GM18517 (cell line): ENCODE measurements at regions not wholly inside any gene's neighbourhood (a gene's known extent, or its start where the extent isn't known, plus 50 kb on each side); places are given as distances from the start of the nearest gene placed in this dataset.

Experiments used
- ATAC-seq: cut with Tn5 transposase; IDR thresholded peaks from one replicate; pipeline ENCODE4 v1.9.1; 2021; ENCODE audit warnings: mild to moderate bottlenecking, moderate library complexity; ENCODE audit not compliant: unreplicated experiment

DNA sequence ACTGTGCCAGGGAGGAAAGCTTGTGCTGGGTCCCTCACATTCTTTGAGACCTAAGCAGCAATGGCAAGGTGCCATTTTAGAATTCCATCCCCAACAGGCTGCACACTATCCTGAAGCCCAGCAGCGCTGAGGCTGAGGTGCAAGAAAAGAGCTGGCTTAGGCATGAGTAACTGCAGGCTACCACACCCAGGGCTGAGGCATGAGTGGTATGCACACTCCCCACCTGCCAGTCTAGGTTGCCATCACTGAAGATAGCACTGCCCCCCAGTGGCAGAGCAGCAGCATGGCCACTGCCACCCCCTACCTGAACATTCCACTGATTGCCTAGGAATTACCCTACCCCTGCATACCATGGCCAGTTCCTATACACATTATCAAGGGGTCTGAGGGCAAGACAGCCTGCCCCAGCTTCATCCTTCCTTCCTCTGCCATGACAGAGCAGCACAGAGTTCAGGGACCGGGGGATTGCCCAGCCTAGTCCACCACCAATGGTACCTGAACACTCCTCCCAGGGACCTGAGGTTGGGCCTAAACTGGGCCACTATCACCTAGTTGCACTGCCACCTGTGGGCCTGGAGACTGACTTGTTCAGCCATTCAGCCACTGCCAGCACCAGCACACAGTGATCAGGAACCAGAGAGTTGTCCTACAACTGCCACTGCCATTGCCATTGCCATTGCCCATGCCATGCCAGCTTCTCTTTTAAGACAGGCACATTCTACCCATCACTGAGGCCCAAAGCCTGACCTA lies 129.8 kb downstream of the SATB1 start:
- peak; percentile 95 for ATAC-seq

DNA sequence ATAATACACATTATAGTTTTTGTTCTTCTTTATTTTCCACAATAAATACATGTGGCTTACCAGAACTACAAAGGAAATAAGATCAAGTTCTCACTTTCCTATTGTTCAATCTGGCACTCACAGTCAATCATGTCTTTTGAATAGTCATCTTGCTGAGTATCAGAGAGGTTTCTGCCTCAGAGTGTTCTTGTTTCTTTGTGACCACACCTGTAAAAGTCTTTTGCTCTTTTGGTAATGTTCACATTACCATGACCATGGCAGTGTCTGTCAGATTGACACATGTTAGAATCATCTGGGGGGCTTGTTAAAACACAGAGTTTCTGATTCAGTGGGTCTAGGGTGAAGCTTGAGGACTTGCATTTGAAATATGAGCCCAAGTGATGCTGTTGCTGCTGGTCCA lies 135.0 kb downstream of the SATB1 start:
- no peak for ATAC-seq

DNA sequence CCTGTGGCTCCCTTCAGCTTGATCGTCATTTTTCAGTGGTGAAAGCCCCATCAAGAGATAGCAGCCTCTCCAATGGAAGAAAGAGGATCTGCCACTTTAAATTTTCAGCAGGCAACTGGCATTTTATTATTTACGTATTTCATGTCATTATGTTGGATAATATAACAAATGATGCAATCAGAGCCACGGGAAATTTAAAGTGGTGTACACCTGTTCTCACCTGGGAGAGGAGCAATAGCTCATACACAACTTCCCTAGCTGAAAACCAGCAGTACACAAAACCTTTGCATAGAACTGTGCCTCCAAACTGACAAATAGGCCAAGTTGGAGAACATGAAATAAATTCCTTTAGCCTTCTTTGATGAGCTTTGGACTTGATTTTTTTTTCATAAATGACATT lies 136.9 kb downstream of the SATB1 start:
- no peak for ATAC-seq

DNA sequence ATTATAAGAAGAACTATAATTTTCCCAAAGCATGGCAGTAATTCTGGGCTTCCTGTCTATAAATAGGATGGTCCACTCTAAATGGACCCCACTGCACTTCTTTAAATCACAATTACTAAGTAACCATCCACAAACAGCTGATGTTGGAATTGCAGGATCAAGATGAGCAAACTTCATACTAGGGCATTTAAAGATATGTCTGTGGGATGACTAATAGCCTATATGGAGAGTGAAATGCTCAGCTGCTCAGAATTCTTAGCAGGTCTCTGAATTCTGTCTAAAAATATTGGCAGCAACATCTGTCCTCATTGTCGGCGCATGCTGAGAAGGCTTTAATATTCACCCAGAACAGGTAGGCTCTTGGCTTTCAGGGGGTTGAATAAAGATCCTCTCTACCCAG lies 140.4 kb downstream of the SATB1 start:
- ATAC-seq, result no peak

DNA sequence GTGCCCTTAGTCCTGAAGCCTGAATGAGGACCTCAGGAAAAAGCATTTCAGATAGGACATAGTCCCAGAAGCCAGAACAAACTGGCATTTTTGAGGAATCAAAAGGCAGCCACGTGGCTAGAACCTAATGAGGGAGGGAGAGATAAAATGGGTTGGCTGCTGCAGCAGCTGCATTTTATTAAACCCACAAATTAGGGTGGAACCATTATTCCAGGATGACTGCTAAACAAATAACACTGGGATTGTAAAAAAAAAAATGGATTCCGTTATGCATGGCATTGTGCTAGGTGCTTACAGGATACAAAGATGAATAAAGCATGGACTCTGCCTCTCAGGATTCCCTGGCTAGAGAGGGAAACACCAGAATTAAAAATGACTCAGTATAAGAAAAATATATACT lies 141.5 kb downstream of the SATB1 start:
- ATAC-seq, result no peak

DNA sequence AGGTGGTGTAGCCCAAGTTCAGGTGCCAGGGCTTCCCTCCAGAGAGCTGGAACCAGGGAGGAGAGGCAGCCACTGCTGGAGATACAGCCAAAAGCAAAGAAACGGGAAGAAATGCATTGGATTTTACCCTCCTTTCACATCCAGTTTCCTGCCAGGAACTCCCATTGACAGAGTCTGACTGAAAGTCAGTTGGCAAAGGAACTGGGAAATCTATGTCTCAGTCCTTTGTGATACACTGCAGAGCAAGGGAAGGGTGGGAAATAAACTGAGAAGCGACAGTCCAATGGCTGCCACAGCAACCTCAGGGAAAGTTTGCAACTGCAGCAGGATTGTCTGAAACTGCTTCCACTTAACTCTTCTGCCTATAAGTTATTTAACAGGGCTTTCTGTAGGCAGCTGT lies 142.6 kb downstream of the SATB1 start:
- ATAC-seq, result no peak

DNA sequence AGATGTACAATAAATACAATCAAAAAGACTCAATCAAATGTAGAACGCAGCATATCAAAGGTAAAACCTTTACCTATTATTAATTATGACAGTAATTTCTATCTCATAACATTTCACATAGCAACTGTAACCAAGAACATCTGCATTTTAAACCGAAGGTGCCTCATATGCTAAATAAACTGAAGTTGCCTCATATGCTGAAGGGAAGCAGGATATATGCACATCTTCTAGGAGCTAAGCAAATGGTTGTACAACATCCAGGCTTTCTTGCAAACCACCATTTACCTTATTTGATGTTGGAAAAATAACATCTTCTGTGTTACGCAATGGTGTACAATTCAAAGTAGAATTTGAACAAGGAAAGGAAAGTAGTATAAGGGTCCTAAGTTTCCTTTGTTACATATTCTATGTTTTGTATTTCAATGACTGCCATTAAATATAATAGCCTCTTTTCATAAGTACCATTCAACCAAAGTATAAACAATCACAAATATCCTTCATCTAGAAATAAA lies 145.9 kb downstream of the SATB1 start:
- no peak for ATAC-seq

DNA sequence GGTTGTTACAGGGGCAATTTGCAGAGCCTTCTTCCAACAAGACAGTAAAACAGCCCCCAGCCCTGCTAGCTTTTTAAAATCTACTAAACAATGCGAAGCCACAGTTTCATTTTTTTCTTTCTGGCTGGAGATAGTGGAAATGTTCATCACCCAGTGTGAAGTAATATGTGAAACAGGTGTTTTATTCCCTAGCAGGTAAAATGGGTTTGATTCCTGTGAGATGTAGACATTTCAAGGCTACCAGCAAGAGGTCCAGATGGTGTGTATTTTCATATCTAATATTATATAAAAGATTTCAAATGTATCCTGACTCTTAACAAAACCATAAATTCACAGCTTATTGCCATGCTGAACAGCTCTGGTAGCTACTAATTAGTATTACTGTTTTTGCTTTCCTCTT lies 160.3 kb downstream of the SATB1 start:
- no peak for ATAC-seq

DNA sequence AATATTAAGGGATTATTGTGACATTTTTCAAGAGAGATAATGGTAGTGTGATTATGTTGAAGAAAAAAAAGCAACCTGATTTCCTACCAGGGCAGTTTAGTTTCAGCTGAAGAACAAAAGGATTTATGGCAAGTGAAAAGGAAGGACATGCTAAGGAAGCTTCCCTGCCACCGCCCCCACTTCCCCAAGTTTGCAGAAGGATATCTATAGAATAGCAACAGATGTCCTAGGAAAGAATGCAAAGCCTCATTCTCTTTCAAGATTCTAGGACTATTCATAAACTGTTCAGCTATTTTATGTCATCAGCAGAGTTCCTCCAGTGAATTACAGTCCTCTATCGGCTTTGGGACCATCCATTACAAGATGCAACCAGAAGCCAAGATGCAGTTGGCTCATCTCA lies 160.8 kb downstream of the SATB1 start:
- ATAC-seq, result no peak

DNA sequence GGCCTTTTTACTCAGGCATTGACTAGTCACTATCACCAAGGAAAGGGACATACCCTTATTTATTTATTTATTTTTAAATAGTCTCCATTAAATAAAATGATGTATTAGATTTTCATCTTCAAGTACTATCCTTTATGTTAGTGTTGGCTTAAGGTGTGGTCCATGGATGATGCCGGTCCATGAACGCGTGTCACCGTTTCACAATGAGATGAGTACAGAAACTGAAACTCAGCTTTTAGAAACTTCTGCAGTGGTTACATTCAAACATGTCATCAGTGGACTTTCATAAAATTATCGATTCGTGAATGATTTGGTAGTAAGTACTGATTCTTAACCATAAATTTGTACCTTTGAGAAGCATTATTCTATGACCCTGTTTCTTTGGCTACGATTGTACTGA lies 166.6 kb downstream of the SATB1 start:
- ATAC-seq, result no peak

DNA sequence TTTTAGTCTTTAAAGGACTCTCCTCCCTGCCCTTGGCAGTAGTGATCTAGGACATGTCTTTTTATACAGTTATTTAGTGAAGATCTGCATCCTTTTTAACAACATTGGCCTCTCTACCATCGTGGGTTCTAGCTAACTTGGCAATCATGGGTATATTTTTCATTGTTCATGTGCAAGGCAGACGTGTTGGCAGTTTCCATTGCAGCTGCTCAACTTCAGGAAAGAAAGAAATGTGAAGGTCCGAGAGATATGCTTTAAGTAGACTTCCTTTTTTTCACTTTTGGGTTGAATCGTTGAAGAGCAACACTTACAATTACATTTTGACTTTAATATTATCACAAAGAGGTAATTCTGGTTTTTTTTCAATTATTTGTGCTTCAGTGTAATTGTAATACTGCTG lies 172.6 kb downstream of the SATB1 start:
- no peak for ATAC-seq

DNA sequence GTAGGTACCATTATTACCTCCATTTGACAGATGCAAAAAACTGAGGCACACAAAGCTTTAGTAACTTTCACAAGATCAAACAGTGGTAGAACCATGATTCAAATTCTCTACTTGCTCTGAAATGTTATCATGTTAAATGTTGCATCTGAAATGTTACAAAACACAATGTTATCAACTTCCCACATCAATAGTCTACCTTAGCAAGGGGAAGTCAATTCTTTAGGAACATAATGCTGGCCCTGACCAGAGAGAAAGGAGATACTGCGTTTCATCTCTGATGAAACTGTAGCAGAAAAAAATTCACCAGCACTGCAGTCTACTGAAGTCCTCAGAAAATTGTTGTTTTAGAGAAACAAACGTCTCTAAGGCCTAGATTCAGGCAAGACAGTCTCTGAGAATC lies 174.1 kb downstream of the SATB1 start:
- ATAC-seq, result no peak

DNA sequence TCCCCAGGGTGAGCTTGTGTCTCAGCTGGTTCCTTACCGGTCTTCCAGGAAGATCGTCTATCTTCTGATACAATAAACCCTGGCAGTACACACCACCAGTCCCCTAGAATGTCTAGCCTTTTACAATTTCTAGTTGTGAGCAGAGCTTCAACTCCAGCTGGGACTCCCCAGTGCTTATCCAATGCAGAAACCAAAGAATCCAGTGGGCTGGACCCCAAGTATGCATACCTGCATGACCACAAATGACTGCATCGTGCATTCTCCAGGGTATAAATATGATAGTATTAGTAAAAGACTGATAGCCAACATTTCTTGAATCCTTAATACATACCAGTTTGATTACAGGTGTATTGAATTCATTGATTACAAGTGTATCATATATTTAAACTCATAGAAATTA lies 176.0 kb downstream of the SATB1 start:
- ATAC-seq, result no peak

DNA sequence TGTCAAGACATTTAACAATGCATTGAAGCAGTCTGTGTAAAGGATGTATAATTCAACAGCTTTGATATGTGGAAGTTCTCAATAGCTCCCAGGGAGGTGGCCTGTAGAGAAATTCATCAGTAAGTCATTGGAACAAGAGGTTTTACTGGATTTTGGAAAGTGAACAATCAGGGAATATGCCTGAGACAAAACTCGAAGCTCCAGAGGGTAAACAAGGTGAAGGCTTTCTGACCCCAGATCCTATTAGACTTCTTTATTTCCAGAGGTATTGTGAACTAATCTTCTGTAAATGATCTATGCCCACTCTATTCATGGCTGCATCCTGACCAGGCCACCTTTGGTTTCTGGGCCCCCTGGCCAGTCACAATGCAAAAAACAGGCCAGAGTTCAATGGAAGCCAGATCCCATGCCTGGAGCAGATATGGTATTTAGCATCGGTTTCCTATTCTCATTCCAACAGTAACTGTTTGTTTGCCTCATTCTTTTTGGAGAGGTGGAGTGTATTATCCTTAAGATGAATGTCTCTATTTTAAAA lies 177.3 kb downstream of the SATB1 start:
- no peak for ATAC-seq

DNA sequence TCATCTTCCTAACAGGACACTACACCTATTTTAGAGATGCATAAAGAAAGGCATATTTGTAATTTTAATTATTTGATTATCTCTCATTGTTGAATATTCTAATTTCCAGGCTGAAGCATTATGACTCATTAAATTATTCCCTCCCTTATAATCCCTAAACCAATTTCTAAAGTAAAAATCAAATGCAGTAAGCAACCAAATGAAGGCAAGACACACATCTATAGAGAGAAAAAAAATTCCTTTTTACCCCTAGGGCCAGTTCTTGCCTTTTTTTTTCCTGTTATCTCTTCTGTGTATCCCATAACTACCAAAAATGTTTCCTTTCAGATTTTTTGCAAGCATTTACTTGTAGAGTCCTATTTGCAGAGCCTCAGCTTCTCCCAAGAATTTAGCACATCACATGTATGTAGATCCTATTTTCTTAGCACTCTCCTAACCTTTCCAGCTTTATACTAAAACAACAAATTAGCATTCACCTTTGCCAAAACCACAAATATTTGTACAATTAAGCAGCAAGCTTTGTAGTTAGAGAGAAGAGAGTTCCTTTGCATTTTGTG lies 177.9 kb downstream of the SATB1 start:
- no peak for ATAC-seq

DNA sequence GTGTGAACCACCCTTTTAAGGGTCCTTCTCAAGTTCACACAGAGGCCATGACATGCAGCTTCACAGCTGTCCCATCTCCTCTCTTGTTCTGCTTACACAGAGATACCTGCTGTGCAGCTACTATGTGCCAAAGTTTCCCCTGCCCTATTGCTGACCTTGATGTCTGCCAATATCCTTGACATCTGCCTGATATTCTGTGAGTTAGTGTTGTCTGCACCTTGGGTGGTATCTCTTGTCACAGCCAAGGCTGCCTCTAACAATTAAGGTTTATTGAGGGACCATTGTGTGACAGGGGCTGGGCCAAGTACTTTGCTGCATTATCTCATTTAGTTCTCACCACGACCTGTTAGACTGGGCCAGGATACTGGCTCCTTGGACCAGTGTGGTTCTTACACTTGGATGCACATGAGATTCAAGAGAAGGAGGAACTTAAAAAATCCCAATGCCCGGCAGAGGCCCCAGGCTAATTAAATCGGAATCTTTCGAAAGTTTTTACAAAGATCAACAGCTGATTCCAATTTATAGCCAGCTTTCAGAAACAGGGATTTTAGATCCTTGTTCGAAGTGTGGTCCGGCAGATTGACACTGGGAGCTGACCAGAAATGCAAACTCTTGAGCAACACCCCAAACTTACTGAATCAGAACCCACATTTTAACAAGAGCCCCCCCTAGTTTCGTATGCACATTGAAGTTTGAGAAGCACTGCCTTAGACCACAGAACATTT lies 178.6 kb downstream of the SATB1 start:
- ATAC-seq, result no peak

DNA sequence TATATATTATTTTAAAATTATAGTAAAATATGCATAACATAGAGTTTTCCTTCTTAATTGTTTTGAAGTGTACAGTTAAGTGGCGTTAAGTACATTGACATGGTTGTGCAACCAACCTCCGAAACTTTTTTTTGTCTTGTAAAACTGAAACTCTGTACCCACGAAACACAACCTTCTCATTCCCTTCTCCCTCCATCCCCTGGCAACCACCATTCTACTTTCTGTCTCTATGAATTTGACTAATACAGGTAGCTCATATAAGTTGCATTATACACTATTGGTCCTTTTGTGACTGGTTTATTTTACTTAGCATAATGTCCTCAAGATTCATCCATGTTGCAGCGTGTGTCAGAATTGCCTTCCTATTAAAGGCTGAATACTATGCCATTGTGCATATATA lies 179.4 kb downstream of the SATB1 start:
- ATAC-seq, result peak; percentile 82

DNA sequence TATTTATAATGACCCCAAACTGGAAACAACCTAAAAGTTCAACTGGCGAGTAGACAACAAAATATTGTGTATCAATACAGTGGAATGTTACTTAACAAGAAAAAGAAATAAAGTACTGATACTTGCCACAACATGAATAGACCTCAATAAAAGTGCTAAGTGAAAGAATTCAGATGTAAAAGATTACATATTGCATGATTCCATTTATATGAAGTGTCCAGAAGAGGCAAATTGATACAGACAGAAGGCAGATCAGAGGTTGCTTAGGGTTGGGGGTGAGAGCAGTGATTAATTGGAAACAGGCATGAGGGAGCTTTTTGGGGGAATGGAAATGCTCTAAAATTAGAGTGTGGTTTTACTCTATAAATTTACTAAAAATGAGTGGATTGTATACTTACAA lies 183.3 kb downstream of the SATB1 start:
- ATAC-seq, result no peak

DNA sequence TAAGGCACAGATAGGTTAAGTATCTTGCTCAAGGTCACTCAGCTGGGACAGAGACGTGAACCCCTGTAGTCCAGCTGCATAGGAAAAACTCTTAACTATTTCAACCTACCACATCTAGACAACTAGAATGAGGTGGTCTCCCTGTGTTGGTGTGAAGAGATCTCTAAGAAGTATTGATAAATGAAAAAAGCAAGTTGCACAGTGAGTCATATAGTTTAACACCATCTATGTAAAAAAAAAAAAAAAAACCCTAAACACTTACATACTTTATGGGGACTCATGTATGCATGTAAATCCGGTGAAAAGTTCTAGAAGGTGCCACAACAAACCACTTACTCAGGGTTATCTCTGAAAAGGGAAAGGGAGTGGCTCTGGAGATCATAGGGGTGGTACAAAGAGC lies 185.5 kb downstream of the SATB1 start:
- ATAC-seq, result no peak

DNA sequence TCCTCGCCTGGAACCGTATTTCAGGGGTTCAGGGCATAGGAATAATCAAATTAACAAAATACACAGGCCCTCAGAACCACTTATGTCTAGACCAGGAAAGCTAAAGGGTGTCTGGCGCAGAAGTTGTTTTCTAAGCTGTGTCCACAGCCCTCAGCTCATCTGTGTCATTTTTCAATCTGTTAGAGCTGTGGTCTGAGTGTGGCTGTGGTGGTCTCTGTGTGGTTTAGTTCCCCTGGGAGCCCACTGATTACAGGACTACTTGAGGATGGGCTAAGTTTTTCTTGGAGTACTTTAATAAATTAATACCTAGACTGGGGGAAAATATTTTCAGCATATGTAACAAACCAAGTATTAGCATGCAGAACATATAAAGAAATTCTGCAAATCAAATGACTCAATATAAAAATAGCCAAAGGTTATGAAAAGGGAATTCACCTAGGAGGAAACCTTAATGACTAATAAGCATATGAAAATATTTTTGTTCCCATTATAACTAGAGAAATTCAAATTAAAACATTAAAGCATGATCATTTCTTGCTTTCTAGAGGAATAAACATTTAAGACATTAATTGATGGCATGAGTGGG lies 186.3 kb downstream of the SATB1 start:
- ATAC-seq, result no peak

DNA sequence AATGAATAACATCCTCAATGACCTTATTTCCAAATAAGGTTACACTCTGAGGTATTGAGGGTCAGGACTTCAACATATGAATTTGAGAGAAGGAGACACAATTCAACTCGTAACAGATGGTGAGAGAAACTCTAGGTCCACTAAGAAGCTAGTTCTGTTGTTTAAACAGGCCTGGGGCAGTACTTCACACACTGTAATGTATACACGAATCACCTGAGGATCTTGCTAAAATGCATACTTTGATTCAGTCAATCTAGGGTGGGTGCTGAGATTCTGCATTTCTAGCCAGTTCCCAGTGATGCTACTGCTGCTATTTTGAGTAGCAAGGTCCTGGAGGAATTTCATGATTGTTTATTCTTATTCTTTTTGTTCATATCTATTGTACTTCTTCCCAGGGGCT lies 186.8 kb downstream of the SATB1 start:
- ATAC-seq, result no peak
